ENCODE measurements at regions not wholly inside any gene's neighbourhood (a gene's known extent, or its start where the extent isn't known, plus 50 kb on each side); places are given as distances from the start of the nearest gene placed in this dataset.
"Not testable (repeated sequence)": the region's sequence is repeated elsewhere in the genome, so short reads cannot be mapped to it uniquely, and the experiment has no call there.

DNA sequence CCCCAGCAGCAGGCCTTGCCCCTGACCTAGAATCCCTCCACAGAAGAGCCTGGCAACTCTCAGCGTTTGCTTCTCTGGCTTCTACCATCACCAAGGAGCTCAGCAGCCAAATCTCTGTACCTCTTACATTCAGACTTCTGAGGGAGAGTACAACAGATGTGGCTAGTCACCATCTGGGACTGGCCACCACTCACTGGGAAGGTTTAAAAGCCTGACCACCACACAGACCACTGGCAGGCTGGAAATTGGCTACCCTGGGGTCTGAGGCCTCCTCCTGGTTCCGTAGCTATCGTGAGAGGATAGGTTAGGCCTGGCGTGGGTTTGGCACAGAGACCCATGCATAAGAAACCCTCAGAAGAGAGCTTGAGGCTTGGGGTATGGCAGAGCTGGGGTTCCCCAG is 478.5 kb upstream of the CADM1 start:
- no peak for DNase-seq

DNA sequence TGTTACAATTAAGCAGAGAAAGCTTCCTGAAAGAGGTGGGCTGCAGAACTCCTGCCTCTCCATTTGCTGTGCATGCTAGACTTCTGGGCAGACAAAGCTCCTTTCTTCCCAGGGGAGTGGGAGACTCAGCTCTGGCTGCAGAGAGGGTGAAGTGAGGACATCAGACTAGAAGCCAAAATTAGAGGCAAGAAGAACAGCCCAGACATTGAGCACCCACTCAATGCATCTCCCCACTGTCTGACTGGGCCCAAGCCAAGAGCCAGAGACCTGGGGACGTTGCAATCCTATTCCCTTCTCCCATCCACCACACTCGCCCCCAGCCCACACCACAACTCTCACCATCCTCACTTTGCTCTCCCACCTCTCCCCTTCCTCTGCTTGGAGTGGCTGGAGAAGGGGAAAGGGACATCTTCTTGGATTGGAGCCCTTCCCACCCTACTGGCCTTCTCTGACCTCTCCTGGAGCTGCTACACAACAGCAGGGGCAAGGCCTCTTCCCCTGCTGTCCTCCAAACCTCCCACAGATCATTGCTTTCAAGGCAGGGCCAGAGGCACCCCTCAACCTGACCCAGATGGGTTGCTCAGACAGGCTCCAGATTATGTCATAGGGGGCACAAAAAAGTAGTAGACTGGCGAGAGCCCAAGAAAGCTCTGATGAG is 477.7 kb upstream of the CADM1 start:
- DNase-seq = no peak

DNA sequence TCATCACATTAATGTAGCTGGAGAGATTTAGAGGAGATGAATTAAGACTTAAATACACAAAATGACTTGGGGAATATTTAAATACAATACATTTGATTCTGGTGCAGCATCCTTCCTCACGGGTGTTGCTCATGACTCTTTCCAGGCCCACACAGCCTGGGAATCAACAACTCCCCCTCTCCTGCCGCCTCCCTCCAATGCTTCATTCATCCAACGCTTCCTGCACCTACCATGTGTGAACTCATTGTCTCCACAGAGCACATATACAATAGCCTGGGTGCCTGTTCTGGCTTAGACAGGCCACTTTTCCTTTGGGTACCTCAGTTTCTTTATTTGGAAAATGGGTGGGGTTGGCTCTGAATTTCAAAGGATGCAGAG is 476.9 kb upstream of the CADM1 start:
- DNase-seq = no peak

DNA sequence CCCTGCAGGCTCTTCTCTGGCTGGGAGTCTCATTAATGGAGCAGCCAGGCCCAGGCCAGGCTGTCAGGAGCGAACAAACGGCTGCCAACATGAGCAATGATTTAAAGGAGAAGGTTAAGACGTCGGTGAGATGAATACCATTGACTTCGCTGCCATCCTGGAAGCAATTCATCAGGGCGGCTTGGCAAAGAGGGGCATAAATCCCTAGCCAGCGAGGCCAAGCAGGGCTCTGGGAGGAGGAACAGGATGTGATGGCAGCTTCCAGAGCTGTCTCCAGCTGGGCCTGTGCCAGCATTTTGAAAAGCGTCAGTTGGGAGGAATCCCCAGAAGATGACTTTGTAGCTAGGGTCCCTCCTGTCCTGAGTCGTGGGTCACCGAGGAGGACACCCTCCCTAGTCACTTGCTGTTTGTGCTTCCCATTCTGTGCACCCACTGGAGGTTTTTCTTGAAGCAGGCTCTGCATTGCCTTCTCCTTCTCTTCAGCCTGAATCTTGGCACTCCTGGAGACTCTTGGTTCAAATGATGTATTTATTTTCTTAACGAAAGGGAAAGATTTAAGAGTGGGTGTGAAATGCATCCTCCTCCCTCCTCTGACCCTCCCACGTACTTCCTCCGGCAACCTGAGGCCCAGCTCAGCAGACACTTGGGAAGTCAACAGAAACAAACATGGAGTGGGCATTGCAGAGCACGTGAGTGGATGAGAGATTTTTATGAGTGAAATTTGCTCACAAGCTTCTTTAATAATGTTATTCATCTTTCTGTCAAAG is 476.3 kb upstream of the CADM1 start:
- no peak for DNase-seq

DNA sequence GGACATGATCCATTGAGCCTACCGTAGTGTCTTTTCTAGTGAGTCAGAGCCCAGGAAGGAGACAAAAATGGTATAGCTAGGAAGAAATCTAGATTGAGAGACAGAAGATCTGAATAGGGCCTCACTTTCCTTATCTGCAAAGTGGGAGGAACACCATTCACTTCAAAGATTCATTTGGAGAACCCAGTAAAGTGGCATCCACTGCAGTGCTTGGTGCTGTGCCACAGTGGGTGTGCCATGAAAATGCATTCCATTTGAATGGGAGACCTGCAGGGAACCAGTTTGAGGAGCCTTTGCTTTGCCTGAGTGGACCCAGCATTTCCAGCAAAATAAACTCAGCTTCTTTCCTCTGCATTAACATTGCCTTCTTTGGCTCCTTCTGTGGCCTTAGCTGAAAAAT is 470.5 kb upstream of the CADM1 start:
- DNase-seq = no peak

DNA sequence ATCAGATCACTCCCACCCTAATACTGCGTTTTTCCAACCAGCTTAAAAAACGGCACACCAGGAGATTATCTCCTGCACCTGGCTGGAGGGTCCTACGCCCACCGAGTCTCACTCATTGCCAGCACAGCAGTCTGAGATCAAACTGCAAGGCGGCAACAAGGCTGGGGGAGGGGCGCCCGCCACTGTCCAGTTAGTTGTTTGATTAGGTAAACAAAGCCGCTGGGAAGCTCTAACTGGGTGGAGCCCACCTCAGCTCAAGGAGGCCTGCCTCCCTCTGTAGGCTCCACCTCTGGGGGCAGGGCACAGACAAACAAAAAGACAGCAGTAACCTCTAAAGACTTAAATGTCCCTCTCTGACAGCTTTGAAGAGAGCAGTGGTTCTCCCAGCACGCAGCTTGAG is 463.0 kb upstream of the CADM1 start:
- not testable (repeated sequence) for DNase-seq

DNA sequence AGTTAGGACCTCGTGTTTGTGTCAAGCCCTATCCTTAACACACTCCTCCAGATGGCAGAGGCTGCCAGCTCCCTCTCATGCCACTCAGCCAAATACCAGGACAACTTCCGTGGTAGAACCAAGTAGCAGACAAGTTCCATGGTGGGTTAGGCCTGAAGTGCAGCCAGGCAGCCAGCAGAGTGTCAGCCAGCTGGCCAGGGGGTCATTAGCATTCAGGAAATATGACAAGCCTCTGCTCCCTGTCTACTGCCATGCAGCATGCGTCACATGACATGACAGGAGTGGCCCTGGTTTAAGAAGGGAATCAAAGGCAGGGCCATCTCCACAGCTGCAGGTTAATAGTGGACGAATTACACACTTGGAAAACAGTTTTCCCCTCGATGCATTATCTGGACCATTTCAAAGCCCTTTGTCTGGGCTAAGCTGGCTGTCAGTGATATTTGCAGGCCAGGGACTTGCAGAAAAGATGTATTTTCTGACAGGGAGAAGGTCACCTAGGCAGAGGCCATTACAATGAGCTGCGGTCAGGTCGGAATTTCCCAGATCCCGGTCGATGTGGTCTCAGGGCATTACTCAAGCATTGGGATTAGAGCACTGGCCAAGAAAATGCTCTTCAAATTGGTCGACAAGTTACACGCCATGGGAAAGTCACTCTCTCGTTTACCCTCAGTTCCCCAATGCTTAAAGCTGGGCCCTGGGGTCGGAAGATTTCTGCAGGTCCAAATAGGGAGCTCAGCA is 461.7 kb upstream of the CADM1 start:
- DNase-seq = no peak

DNA sequence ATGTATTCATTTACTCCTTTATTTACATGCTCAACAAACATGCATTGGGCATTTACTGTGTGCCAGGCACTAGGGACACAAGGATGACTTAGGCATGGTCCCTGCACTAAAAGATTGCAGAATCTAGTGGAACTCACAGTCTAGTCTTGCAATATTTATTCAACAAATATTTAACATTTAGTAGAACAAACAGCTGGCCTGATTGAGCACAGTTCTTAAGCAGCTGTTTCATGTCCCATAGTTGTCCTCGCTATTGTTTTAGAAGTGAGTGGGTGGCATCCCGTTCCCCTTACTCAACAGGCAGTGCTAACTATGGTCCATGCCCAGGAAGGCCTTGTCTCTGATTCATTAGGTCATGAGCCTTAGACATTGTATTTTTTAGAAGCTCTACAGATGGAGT is 459.9 kb upstream of the CADM1 start:
- no peak for DNase-seq

DNA sequence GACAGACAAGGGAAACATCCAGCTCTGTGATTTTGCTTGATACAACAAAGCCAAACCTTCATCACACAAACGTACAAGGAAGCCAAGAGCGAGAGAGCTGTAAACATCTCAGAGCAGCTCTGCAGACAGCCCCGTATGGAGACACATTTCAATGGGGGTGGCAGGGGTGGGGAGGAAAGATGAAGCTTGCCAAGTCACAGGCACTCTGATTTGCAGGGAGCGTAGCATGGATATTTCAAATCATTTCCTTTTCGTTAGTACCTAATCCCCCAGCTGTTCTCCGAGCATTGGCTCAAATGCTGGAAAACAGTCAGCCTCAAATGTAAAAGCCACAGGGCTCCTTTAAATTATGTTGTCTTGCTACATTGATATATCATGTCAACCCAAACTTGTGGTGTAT is 458.9 kb upstream of the CADM1 start:
- DNase-seq = no peak

DNA sequence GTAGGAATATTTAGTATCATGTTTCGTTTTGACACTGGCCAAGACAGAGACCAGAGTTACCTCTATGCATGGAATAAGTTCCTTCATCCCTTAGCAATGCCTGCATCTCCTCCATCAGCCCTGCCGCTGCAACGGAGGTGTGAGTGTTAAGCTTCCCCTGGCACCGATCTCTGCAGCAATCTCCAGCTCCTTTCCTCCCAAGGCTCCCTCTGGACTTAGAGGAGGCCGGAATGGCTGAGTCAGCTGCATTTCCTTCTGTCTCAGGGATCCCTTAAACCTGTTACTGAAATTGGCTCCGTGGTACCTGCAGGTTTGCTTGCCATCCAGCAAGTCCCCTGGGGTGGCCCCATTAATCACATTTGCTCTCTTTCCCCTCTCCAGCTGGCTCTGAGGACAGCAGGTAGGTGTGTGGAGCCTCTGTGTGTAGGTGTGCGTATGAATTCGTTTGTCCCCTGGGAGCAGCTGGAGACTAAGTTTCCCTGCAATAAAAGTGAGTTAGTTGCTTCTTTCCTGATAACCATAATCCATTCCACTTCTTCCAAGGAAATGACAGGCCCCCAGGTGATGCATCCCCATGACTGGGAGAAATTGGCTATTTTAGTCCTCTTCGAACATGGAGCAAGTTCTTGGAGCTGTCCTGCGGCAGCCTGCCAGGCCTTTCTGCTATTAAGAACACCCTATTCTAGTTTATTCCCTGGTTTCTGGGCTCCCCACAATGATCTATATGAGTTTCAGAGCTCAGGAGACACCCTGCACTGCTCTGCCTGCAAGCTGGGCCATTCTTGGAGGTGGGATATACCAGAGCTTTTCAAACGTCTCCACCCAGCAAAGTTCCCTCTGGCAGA is 457.2 kb upstream of the CADM1 start:
- DNase-seq = no peak

DNA sequence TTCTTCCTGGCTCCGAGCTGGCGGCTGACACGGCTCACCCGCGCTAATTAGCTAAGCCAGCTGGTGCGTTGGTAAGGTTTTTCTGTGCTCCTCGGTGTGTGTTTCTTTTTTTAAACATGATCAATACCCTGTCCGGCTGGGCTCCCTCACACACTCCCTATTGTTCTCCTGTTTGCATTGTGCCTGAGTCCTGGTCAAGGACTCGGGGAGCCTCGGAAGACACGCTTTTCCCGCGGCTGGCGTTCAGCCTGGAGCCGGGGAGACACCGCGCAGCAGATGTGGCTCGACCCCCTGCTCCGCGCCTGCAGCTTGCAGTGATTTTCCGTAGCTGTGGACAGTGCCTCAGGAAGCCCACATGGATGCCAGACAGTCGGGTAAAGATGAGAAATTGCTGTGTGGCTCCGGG is 454.9 kb upstream of the CADM1 start:
- DNase-seq = no peak

DNA sequence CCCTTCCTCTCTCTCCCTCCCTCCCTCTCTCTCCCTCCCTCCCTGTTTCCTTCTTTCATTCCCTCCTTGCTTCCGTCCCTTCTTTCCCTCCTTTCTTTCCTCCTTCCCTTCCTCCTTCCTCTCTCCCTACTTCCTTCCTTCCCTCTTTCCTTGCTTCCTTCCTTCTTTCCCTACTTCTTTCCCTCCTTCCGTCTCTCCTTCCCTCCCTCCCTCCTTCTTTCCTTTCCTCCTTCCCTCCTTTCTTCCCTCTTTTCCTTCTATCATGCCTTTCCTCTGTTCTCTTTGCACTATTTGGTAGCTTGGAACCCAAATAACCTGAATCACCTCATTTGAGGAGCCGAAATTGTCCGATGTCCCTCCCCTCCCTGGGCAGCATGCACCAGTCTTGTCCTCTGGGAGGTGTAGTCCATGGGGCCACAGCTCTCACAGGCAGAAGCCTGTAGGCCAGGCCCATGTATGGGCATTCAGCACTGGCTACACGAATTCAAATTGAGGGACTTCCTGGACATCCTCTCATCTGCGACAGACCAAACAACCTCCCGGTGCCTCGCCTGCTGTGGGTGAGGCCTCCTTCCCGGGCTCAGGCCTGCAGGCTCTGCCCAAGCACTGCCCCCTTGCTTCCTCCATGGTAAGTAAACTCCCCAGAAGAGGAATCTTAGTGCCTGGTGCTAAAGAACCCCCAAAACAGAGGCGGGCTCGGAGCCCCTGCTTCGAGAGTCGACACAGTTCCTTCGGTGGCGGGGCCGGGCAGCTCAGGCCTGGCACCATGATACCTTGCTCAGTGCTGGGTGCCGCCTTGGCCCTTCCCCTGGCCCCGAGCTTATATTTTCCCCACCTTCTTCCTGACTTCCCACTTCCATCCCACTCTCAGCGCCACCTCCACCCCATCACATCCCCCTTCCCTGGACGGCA is 454.1 kb upstream of the CADM1 start:
- no peak for DNase-seq

DNA sequence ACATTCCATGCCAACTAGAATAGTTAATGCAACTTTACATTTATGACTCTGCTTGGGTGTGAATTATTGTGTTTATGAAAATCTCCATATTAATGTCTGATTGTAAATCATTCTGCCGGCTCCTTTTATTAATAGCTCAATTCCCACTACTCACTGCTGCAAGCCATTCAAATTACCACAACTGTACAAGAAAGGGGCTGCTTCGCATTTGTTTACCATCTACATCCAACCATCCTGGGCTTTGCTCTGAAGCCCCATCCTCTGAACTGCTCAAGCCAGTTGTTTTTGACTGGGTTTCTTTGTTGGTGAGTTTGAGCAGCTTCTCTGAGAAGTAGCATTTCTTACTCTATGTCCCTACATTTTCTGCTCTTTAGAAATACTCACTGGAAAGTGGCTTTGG is 451.6 kb upstream of the CADM1 start:
- no peak for DNase-seq

DNA sequence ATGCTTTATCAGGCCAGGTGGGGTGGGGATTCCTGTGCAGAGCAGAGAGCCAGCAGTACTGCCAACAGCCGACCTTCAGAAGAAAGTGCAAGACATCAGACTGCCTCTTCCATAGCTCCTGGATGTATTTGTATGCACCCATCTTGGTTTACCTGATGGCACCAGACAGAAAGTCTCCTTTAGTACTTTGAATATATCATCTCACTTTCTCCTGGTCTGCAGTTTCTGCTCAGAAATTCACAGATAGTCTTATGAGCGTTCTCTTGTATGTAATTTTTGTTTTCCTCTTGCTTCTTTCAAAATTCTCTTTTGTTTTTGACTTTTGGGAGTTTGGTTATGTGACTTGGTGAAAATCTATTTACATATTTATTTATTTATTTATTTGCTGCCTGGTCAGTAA is 446.4 kb upstream of the CADM1 start:
- DNase-seq = no peak

DNA sequence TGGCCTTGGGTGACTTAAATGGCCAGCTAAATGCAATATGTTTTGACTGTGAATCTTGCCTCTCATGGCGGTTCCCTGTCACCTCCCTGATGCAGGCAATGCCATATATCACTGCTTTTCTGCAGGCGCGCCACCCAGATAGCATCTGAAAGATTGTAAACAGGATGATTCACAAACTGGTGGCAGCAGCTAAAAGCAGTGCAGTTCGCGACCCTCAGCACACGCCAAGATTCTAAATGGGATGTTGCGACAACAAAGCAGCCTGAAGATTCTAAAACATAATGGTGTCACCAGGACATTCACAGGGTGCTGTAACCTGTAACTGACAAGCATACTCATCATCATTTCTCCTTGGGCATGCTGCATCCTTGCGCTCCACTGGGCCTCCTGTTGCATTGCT is 440.4 kb upstream of the CADM1 start:
- no peak for DNase-seq

DNA sequence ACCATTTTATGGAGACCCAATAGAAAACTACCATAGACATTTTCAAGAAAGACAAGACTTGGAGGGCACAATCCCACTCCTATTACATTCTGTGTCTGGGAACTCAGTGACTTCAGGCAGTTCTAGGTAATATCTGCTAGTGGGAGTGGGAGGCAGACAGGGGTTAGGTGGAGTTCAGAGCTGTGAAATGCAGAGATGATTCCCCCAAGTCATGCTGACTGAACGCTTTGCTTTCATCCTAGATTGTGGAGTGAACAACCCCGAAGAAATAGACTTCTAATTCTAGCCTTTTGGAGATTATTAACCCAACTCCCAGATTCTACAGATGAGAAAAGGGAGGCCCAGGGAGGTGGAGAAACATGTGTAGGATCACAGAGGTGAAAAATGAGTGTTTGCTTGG is 437.8 kb upstream of the CADM1 start:
- no peak for DNase-seq

DNA sequence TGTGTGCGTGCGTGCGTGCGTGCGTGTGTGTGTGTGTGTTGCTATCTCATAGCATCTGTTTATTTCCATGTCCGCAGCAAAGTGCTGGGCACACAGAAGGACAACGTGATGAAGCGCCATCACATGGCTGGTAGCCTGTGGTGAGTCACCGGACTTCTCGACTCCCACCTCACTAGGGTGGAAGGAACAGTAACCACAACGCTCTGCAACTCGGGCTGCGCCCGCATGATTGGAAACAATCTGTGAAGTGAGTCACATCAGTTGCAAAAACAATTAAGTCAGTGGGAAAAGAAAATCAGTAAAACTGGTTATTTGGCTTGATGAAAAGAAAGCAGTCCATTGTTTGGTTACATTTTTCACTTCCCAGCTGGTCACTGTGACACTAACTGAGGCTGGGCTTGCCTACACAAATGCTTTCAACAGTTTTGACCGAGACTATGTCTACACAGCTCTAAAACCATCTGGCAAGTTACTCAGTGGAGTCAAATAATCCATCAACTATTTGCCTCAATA is 437.3 kb upstream of the CADM1 start:
- no peak for DNase-seq

DNA sequence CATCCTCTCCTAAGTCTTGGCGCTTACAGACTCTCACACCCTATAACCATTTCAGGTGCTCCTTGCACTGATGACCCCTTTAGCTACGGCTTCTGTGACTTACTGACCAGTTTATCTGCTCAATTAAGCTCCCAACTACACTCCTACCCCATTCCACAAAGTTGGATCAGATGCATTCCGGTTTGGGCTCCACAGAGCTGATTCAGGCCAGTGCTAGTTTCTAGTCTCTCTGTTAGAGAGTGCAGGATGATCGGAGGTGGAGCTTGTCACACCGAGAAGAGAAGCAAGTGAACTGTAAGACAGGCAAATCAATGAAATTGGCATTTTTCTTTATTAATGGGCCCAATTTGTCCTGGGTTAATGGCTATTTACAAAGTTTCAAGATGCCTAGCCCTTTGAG is 436.8 kb upstream of the CADM1 start:
- DNase-seq = no peak

DNA sequence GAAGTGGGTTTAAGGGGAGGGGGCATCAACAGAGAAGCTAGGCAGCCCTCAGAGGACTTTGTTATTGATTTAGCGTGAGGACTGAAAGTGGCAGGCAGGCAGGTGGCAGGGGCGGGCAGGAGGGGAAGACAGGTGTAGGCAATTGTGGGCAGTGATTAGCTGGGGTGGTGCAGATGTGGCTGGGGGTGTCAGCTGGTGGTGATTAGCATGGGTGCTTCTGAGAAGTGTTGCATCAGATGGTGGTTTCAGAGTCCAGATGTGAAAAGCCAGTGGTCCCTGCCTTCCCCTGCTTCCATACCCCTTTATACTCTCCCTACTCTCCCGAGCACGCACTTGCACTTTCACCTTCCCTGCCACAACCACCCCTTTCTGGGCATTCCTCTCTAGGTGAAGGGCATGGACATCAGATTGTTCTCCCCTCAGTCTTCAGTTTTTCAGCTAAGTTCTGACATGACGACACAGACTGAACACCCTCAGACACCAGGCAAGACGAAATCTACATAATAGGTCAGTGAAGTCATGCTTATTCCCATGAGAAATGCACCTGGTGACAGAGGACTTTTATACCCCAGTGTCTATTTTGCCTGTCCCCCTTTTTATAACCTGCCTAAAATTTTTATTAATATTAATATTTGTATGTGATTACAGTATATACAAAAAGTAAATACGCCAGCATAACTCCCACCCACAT is 435.7 kb upstream of the CADM1 start:
- DNase-seq = no peak

DNA sequence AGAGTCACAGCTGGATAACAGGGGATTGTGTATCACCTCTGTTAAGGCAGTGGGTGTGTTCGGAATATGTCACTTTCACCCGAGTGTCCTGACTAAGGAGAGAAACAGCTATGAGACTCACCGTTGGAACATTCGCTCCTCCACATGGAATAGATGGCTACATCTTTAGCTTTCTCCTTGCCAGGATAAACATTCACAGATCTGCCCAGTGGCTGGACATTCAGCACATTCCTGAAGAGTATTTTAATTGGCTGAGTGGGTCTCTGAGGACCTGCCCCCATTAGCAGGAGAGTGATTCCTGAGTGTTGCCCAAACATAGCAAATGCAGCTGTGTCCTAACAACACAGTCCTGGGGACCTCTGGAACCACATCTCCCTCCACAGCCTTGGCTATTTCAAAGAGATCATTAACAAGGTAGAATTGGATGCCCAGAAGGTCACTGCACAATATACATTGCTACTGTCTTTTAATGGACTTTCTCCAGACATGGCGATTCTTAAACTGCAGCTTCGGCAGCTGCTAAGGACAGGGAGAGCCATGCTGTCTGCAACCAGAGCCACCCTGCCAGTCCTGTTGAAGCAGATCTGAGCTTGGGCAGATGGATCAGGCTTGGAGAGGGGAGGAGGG is 435.0 kb upstream of the CADM1 start:
- no peak for DNase-seq

DNA sequence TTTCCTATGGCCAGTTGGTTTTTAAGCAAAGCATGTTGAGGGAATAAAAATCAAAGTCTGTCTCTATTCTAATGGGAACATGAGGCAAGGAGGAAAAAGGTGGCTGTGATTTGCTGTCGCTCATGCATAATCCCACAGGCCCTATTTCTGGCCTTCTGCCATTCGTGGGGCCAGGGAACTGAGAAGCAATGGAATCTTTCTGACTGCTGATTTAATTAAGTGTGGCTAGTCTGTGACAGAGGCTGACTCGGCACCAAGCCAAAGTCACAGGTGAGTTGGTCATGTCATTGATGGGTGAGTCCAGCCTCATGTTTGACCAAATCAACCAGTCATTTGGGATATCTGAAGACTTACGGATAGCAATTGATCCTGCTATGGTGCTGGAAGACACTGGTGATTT is 429.3 kb upstream of the CADM1 start:
- DNase-seq = no peak

Measured in HCEC 1CT (cell line).